Hepatocyte (in vitro differentiated cells): ENCODE measurements at regions not wholly inside any gene's neighbourhood (a gene's known extent, or its start where the extent isn't known, plus 50 kb on each side); places are given as distances from the start of the nearest gene placed in this dataset.

Source experiments
- EZH2 ChIP-seq: fragments of 200-600 bp; sonication (generic); IDR thresholded peaks from 2 replicates; pipeline ENCODE4 v1.6.1; 2016; ENCODE audit warnings: antibody characterized with exemption, mild to moderate bottlenecking, borderline replicate concordance
- TF ChIP-seq, protein P1 (sequence below): fragments of 200-600 bp; sonication (generic); IDR thresholded peaks from 2 replicates; pipeline ENCODE4 v1.5.1; 2016; ENCODE audit warnings: antibody characterized with exemption, mild to moderate bottlenecking; ENCODE audit not compliant: poor library complexity

DNA sequence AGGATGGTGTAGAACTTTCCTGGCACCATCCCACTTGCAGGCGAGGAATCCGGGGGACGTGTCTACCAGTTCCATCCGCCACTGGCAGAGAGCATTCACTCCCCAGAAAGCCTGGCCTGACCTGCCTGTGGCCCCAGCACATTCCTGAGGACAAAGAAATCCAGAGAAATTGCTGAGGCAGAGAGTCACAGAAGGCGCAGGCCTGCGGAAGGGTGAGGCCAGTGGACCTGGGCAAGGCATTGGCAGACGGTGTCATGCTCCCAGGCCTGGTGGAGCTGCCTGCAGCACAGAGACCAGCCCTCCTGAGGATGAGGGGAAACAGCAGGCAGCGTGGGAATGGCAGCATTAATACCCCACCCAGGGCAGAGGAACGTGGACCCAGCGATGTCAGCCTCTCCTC is 81.2 kb upstream of the F3 start:
- TF ChIP-seq, protein P1, sequence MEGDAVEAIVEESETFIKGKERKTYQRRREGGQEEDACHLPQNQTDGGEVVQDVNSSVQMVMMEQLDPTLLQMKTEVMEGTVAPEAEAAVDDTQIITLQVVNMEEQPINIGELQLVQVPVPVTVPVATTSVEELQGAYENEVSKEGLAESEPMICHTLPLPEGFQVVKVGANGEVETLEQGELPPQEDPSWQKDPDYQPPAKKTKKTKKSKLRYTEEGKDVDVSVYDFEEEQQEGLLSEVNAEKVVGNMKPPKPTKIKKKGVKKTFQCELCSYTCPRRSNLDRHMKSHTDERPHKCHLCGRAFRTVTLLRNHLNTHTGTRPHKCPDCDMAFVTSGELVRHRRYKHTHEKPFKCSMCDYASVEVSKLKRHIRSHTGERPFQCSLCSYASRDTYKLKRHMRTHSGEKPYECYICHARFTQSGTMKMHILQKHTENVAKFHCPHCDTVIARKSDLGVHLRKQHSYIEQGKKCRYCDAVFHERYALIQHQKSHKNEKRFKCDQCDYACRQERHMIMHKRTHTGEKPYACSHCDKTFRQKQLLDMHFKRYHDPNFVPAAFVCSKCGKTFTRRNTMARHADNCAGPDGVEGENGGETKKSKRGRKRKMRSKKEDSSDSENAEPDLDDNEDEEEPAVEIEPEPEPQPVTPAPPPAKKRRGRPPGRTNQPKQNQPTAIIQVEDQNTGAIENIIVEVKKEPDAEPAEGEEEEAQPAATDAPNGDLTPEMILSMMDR: no peak
- TF ChIP-seq EZH2: no peak
